GM23248 (cell line): ENCODE measurements at regions not wholly inside any gene's neighbourhood (a gene's known extent, or its start where the extent isn't known, plus 50 kb on each side); places are given as distances from the start of the nearest gene placed in this dataset.

ENCODE experiments used
- DNase-seq: peaks from one replicate; pipeline ENCODE4 v3.0.0-alpha.2; 2015
- H2AFZ ChIP-seq: fragments of 200-600 bp; sonication (generic); 2 replicates; pipeline ENCODE4 v1.6.1; 2016; ENCODE audit warnings: antibody characterized with exemption
- H3F3A ChIP-seq: fragments of 200-600 bp; sonication (generic); 2 replicates; pipeline ENCODE4 v1.6.1; 2016; ENCODE audit warnings: mild to moderate bottlenecking, antibody characterized with exemption, mixed run types; ENCODE audit not compliant: insufficient read depth
- H3K27ac ChIP-seq: fragments of 200-600 bp; sonication (generic); 2 replicates; pipeline ENCODE4 v1.5.1; 2016; ENCODE audit warnings: mild to moderate bottlenecking
- H3K27me3 ChIP-seq: fragments of 200-600 bp; sonication (generic); replicated peaks from 2 replicates; pipeline ENCODE4 v1.6.1; 2016; ENCODE audit warnings: mild to moderate bottlenecking; ENCODE audit not compliant: insufficient read depth
- H3K36me3 ChIP-seq: fragments of 200-600 bp; sonication (generic); 2 replicates; pipeline ENCODE4 v1.6.1; 2016; ENCODE audit warnings: low read depth, mild to moderate bottlenecking
- H3K4me1 ChIP-seq: fragments of 200-600 bp; sonication (generic); 2 replicates; pipeline ENCODE4 v1.6.1; 2016; ENCODE audit warnings: mild to moderate bottlenecking; ENCODE audit not compliant: insufficient read depth
- H3K4me2 ChIP-seq: fragments of 200-600 bp; sonication (generic); one replicate; pipeline ENCODE4 v1.6.1; 2016; ENCODE audit warnings: mild to moderate bottlenecking; ENCODE audit not compliant: unreplicated experiment
- H3K4me3 ChIP-seq: fragments of 200-600 bp; sonication (generic); 2 replicates; pipeline ENCODE4 v1.5.1; 2016; ENCODE audit warnings: mild to moderate bottlenecking
- H3K79me2 ChIP-seq: fragments of 200-600 bp; sonication (generic); 2 replicates; pipeline ENCODE4 v1.6.1; 2016; ENCODE audit warnings: mild to moderate bottlenecking; ENCODE audit not compliant: insufficient read depth
- H3K9ac ChIP-seq: fragments of 200-600 bp; sonication (generic); 2 replicates; pipeline ENCODE4 v1.6.1; 2016; ENCODE audit warnings: mild to moderate bottlenecking
- H3K9me2 ChIP-seq: fragments of 200-600 bp; sonication (generic); 2 replicates; pipeline ENCODE4 v1.6.1; 2016; ENCODE audit warnings: mixed run types, mild to moderate bottlenecking, moderate library complexity; ENCODE audit not compliant: insufficient read depth
- H3K9me3 ChIP-seq: fragments of 200-600 bp; sonication (generic); one replicate; pipeline ENCODE4 v1.6.1; 2017; ENCODE audit warnings: low read depth
- H4K20me1 ChIP-seq: fragments of 200-600 bp; sonication (generic); 2 replicates; pipeline ENCODE4 v1.6.0; 2016; ENCODE audit not compliant: insufficient read depth
- EZH2 ChIP-seq: fragments of 200-600 bp; sonication (generic); IDR thresholded peaks from 2 replicates; pipeline ENCODE4 v1.6.1; 2018; ENCODE audit warnings: antibody characterized with exemption, mild to moderate bottlenecking; ENCODE audit not compliant: insufficient read depth, poor library complexity, severe bottlenecking
- EZH2phosphoT487 ChIP-seq: fragments of 200-600 bp; sonication (generic); IDR thresholded peaks from 2 replicates; pipeline ENCODE4 v1.6.1; 2018; ENCODE audit warnings: antibody characterized with exemption, moderate library complexity, mild to moderate bottlenecking, low read depth; ENCODE audit not compliant: insufficient read depth
- WGBS, 2 experiments: methylation state at CpG; one replicate each; pipeline ENCODE4 v1.1.6; 2015 to 2017; ENCODE audit warnings: low lambda C conversion rate in 2 of 2, low coverage in 1 of 2; ENCODE audit errors: missing lambda C conversion rate in 2 of 2; 5-methylcytosine and 5-hydroxymethylcytosine counted together
- in situ Hi-C: fragments of 300-500 bp; cut with MboI; formaldehyde crosslinking; loops from 2 replicates; pipeline ENCODE4 v1.15.0; 2020

DNA sequence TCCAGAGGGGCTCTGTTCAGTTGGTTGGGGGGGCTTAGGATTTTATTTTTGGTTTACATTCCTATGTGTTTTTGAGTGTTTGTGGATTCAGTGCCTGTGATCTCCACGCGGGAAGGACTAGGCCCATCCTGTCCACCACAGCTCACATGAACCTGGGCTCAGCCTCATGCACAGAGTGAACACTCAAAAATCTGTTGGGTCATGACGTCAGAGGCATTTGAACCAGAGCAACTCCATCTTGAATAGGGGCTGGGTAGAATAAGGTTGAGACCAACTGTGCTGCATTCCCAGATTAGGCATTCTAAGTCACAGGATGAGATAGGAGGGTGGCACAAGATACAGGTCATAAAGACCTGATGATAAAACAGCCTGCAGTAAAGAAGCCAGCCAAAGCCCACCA is 133.3 kb downstream of the RAMP3 start:
- H4K20me1 ChIP-seq = no peaks in the 10 kb centered on the region
- no peaks in the 10 kb centered on the region for H3K79me2 ChIP-seq
- H3K4me1 ChIP-seq = no peaks in the 10 kb centered on the region
- H3K9me2 ChIP-seq = no peaks in the 10 kb centered on the region
- no peaks in the 10 kb centered on the region for H3K36me3 ChIP-seq
- H3K27me3 ChIP-seq = peaks cover 2% of the 10 kb centered on the region
- H2AFZ ChIP-seq = no peak overlapping the region
- WGBS, 2 experiments = 38 to 56% methylated on average over 3 of the region's 3 CpGs
- no peaks in the 10 kb centered on the region for H3K9me3 ChIP-seq
- no peak for TF ChIP-seq EZH2phosphoT487
- no peak for TF ChIP-seq EZH2
- no peaks in the 10 kb centered on the region for H3F3A ChIP-seq
- H3K27ac ChIP-seq = no peak overlapping the region
- in situ Hi-C loops = no loop called here
- H3K4me2 ChIP-seq = no peak overlapping the region
- H3K4me3 ChIP-seq = no peak overlapping the region
- no peak overlapping the region for H3K9ac ChIP-seq
- DNase-seq = no peak

- H3K4me3 ChIP-seq = no peak overlapping the region
- TF ChIP-seq EZH2phosphoT487 (no peak), EZH2 (no peak)
- H4K20me1 ChIP-seq = no peaks in the 10 kb centered on the region
- peaks cover 3% of the 10 kb centered on the region for H3K27me3 ChIP-seq
- H3K4me1 ChIP-seq = no peaks in the 10 kb centered on the region
- H3F3A ChIP-seq = no peaks in the 10 kb centered on the region
- H3K36me3 ChIP-seq = no peaks in the 10 kb centered on the region
- no peak overlapping the region for H3K9ac ChIP-seq
- H3K79me2 ChIP-seq = no peaks in the 10 kb centered on the region
- H2AFZ ChIP-seq = no peak overlapping the region
- in situ Hi-C loops = no loop called here
- no peak overlapping the region for H3K4me2 ChIP-seq
- WGBS, 2 experiments = 14 to 42% methylated on average over 4 of the region's 4 CpGs
- no peaks in the 10 kb centered on the region for H3K9me2 ChIP-seq
- no peak for DNase-seq
- H3K27ac ChIP-seq = no peak overlapping the region
- no peaks in the 10 kb centered on the region for H3K9me3 ChIP-seq
Observed at GRCh38 chr7:45292481-45292880, 134.9 kb downstream of the RAMP3 start.

DNA sequence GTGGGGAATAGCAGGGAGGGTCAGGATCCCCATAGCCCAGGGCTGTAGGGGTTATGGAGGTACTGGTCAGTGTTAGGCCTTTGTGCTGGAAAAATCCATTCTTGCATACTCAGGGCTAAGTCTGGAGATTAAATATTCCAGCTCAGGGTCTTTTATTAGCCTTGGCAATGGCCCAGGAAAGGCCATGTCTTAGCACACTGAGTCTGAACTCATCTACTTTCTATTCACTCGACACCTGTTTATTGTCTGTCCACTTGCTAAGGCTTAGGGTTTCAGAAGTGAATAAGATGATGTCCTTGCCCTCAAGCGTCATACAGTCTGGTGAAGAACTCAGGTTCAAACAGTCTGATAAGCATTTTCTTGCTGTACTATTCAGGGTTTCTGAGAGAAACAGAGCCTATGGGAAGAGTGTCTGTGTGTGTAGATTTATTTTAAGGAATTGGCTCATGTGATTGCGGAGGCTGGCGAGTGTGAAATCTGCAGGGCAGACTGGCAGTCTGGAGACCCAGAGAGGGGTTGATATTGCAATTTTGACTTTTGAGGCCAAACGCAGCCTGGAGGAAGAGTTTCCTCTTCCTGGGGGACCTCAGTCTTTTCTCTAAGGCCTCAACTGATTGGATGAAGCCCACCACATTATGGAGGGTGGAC is 135.8 kb downstream of the RAMP3 start:
- H3K27me3 ChIP-seq = peaks cover 3% of the 10 kb centered on the region
- in situ Hi-C loops = no loop called here

GRCh38 chr7:45294559-45294958 is 137.0 kb downstream of the RAMP3 start:
- Histone ChIP-seq H3K79me2 (no peaks in the 10 kb centered on the region), H2AFZ (no peak overlapping the region), H3F3A (no peaks in the 10 kb centered on the region), H3K27ac (no peak overlapping the region), H3K4me2 (no peak overlapping the region), H3K36me3 (no peaks in the 10 kb centered on the region), H3K9ac (no peak overlapping the region), H4K20me1 (no peaks in the 10 kb centered on the region), H3K4me3 (no peak overlapping the region), H3K27me3 (peaks cover 3% of the 10 kb centered on the region), H3K9me3 (no peaks in the 10 kb centered on the region), H3K9me2 (no peaks in the 10 kb centered on the region), H3K4me1 (no peaks in the 10 kb centered on the region)
- TF ChIP-seq EZH2 (no peak), EZH2phosphoT487 (no peak)
- 48 to 57% methylated on average over 4 of the region's 4 CpGs for WGBS, 2 experiments
- in situ Hi-C loops = no loop called here
- DNase-seq = no peak

More for the DNA sequence above, 135.8 kb downstream of the RAMP3 start:
- no peaks in the 10 kb centered on the region for H3K9me3 ChIP-seq
- WGBS, 2 experiments = 55 to 57% methylated on average over 5 of the region's 5 CpGs
- H3K79me2 ChIP-seq = no peaks in the 10 kb centered on the region
- no peaks in the 10 kb centered on the region for H4K20me1 ChIP-seq
- no peaks in the 10 kb centered on the region for H3K36me3 ChIP-seq
- no peaks in the 10 kb centered on the region for H3F3A ChIP-seq
- H3K4me3 ChIP-seq = no peak overlapping the region
- TF ChIP-seq EZH2phosphoT487 = no peak
- no peak for TF ChIP-seq EZH2
- no peaks in the 10 kb centered on the region for H3K4me1 ChIP-seq
- no peak for DNase-seq
- no peaks in the 10 kb centered on the region for H3K9me2 ChIP-seq
- H2AFZ ChIP-seq = no peak overlapping the region
- no peak overlapping the region for H3K27ac ChIP-seq
- no peak overlapping the region for H3K4me2 ChIP-seq
- H3K9ac ChIP-seq = no peak overlapping the region

- no peak overlapping the region for H3K9ac ChIP-seq
- peaks cover 3% of the 10 kb centered on the region for H3K27me3 ChIP-seq
- no peaks in the 10 kb centered on the region for H3K9me2 ChIP-seq
- H3K27ac ChIP-seq = no peak overlapping the region
- no peaks in the 10 kb centered on the region for H4K20me1 ChIP-seq
- 2 to 3% methylated on average over 4 of the region's 4 CpGs for WGBS, 2 experiments
- in situ Hi-C loops = no loop called here
- H3K79me2 ChIP-seq = no peaks in the 10 kb centered on the region
- H3F3A ChIP-seq = no peaks in the 10 kb centered on the region
- no peak for DNase-seq
- TF ChIP-seq EZH2 = no peak
- TF ChIP-seq EZH2phosphoT487 = no peak
- H3K4me3 ChIP-seq = no peak overlapping the region
- H3K4me1 ChIP-seq = no peaks in the 10 kb centered on the region
- no peaks in the 10 kb centered on the region for H3K9me3 ChIP-seq
- no peak overlapping the region for H2AFZ ChIP-seq
- no peaks in the 10 kb centered on the region for H3K36me3 ChIP-seq
- H3K4me2 ChIP-seq = no peak overlapping the region
Observed at GRCh38 chr7:45295222-45295621, 137.6 kb downstream of the RAMP3 start.
